D721Med (cell line): ENCODE measurements at regions not wholly inside any gene's neighbourhood (a gene's known extent, or its start where the extent isn't known, plus 50 kb on each side); places are given as distances from the start of the nearest gene placed in this dataset.

Source experiments
- DNase-seq: peaks from one replicate; pipeline ENCODE4 v3.0.0; 2011; ENCODE audit warnings: low spot score; ENCODE audit not compliant: insufficient read length
- FAIRE-seq: peaks from 2 replicates; lab custom pipeline; 2011; peaks lifted over from hg19 to GRCh38; lab: Jason Lieb, UNC
- CTCF ChIP-seq: IDR thresholded peaks from 2 replicates; pipeline ENCODE4 v1.5.1; 2012; ENCODE audit warnings: mild to moderate bottlenecking, control low read depth; ENCODE audit not compliant: insufficient read depth; ENCODE audit errors: missing control alignments

- no peak for FAIRE-seq
- DNase-seq, result no peak
- no peak for TF ChIP-seq CTCF
These were observed 73.4 kb upstream of the ATL2 start for GRCh38 chr2:38450509-38450908.

- FAIRE-seq (no peak), DNase-seq (no peak)
- no peak for TF ChIP-seq CTCF
These were observed 71.8 kb upstream of the ATL2 start for GRCh38 chr2:38448692-38449410.

GRCh38 chr2:38446906-38447561, 70.0 kb upstream of the ATL2 start:
- TF ChIP-seq CTCF, result no peak
- FAIRE-seq (no peak), DNase-seq (no peak)

GRCh38 chr2:38446418-38446817, 69.3 kb upstream of the ATL2 start:
- FAIRE-seq, result no peak
- DNase-seq, result no peak

GRCh38 chr2:38444247-38444646, 67.2 kb upstream of the ATL2 start:
- no peak for TF ChIP-seq CTCF
- no peak for DNase-seq
- no peak for FAIRE-seq

More at GRCh38 chr2:38446418-38446817, 69.3 kb upstream of the ATL2 start:
- TF ChIP-seq CTCF, result peak; percentile 26

- no peak for DNase-seq
- no peak for FAIRE-seq
These were observed 65.8 kb upstream of the ATL2 start for GRCh38 chr2:38442643-38443541.

More at GRCh38 chr2:38442643-38443541, 65.8 kb upstream of the ATL2 start:
- no peak for TF ChIP-seq CTCF
